ENCODE measurements at regions not wholly inside any gene's neighbourhood (a gene's known extent, or its start where the extent isn't known, plus 50 kb on each side); places are given as distances from the start of the nearest gene placed in this dataset.

DNA sequence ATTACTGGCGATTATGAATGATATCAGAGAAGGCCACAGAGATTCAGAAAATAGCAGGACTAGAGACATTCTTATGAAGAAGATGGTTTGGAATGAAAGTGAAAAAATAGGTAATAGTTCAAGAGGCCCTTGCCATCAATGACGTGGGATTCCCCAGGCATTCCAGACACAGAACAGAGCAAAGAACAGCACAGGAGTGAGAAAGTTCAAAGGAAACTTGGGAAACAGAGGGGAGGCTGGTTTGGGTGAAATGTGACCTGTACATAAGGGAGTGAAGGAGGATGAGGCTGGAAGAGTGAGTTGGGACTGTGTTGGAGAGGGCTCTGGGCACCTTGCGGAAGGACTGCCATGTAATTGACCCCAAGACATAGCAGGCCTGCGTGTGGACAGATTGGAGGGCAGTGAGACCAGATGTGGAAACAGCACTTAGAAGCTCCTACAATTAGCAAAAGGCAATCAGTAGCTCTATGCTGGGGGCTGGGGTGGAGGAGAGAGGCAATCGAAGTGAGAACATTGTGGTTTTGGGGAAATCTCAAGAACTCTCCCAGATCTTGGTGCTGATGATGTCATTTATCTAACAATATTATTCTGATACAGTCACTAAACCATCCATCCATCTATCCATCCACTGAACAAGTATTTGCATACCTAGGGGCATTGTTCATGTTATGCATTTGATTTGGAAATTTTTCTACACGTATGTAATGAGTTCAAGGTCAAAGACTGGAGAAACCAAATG, 365.3 kb upstream of the ZFHX3 start:
- H3K4me3 ChIP-seq (ENCODE audit: low read depth in 2 of 2, low read length in 2 of 2): no peak overlapping the region
- no peaks in the 10 kb centered on the region for H3K4me1 ChIP-seq (ENCODE audit: control insufficient read depth, insufficient read depth, low read length)
- intact Hi-C loops (cut with micrococcal nuclease; ENCODE audit: unreplicated experiment): no loop called here
- no peak for DNase-seq (ENCODE audit: low read depth, low spot score)
- H3K27ac ChIP-seq (ENCODE audit: low read length): no peak overlapping the region
- no TSS peak for BruUV-seq (replicated peaks)
- H3K9me3 ChIP-seq (ENCODE audit: control insufficient read depth, insufficient read depth, low read depth, low read length): no peaks in the 10 kb centered on the region
- no peak for TF ChIP-seq POLR2AphosphoS5 (IDR thresholded peaks at IDR 0.05; ENCODE audit: low read depth, low read length)
- no peak for TF ChIP-seq SIN3A (IDR thresholded peaks at IDR 0.05; ENCODE audit: borderline replicate concordance, insufficient read depth, low read depth, low read length)
- TF ChIP-seq TCF7L2 (IDR thresholded peaks at IDR 0.05; ENCODE audit: low read depth, low read length): no peak
- TF ChIP-seq, protein P1, sequence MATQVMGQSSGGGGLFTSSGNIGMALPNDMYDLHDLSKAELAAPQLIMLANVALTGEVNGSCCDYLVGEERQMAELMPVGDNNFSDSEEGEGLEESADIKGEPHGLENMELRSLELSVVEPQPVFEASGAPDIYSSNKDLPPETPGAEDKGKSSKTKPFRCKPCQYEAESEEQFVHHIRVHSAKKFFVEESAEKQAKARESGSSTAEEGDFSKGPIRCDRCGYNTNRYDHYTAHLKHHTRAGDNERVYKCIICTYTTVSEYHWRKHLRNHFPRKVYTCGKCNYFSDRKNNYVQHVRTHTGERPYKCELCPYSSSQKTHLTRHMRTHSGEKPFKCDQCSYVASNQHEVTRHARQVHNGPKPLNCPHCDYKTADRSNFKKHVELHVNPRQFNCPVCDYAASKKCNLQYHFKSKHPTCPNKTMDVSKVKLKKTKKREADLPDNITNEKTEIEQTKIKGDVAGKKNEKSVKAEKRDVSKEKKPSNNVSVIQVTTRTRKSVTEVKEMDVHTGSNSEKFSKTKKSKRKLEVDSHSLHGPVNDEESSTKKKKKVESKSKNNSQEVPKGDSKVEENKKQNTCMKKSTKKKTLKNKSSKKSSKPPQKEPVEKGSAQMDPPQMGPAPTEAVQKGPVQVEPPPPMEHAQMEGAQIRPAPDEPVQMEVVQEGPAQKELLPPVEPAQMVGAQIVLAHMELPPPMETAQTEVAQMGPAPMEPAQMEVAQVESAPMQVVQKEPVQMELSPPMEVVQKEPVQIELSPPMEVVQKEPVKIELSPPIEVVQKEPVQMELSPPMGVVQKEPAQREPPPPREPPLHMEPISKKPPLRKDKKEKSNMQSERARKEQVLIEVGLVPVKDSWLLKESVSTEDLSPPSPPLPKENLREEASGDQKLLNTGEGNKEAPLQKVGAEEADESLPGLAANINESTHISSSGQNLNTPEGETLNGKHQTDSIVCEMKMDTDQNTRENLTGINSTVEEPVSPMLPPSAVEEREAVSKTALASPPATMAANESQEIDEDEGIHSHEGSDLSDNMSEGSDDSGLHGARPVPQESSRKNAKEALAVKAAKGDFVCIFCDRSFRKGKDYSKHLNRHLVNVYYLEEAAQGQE (IDR thresholded peaks at IDR 0.05; ENCODE audit: insufficient read depth in 1 of 2, low read depth in 2 of 2, low read length in 1 of 2): no peak
- ChIA-PET POLR2A (no interaction called here), CTCF (no interaction called here)
- H3K36me3 ChIP-seq (ENCODE audit: control insufficient read depth, insufficient read depth, low read length): no peaks in the 10 kb centered on the region
- ATAC-seq: no peak
- H3K27me3 ChIP-seq (ENCODE audit: control insufficient read depth, insufficient read depth, low read length): no peaks in the 10 kb centered on the region; the same call in 1 of the 2 replicates
- in situ Hi-C loops (cut with HindIII; ENCODE audit: low pct_unique_long_range_greater_than_20kb, low sequenced_read_pairs): no loop called here

DNA sequence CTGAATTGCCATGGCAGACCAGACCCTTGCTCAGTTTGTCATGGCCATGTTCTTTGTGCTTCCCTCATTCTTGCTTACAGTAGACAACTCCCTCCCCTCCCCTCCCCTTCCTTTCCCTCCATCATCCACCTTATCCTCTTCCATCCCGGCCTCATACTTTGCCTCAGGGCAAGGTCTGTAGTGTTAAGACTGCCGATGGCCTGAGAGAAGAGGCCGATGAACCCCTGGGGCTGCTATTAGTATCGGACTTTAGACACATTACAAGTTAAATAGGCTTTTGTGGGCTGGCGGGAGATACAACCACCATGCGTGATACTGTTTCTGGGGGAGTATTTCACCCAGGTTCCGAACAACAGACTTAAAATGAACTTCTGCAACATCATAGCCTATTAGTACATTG, 364.5 kb upstream of the ZFHX3 start:
- DNase-seq (ENCODE audit: low read depth, low spot score): no peak
- Histone ChIP-seq H3K4me1 (ENCODE audit: control insufficient read depth, insufficient read depth, low read length) (no peaks in the 10 kb centered on the region), H3K4me3 (ENCODE audit: low read depth in 2 of 2, low read length in 2 of 2) (no peak overlapping the region), H3K9me3 (ENCODE audit: control insufficient read depth, insufficient read depth, low read depth, low read length) (no peaks in the 10 kb centered on the region), H3K36me3 (ENCODE audit: control insufficient read depth, insufficient read depth, low read length) (no peaks in the 10 kb centered on the region), H3K27ac (ENCODE audit: low read length) (no peak overlapping the region), H3K27me3 (ENCODE audit: control insufficient read depth, insufficient read depth, low read length) (no peaks in the 10 kb centered on the region; the same call in 1 of the 2 replicates)
- intact Hi-C loops (cut with micrococcal nuclease; ENCODE audit: unreplicated experiment): no loop called here
- POLR2A ChIA-PET: no interaction called here
- BruUV-seq (replicated peaks): no TSS peak
- CTCF ChIA-PET: no interaction called here
- ATAC-seq: no peak
- TF ChIP-seq POLR2AphosphoS5 (IDR thresholded peaks at IDR 0.05; ENCODE audit: low read depth, low read length) (no peak), TCF7L2 (IDR thresholded peaks at IDR 0.05; ENCODE audit: low read depth, low read length) (no peak), SIN3A (IDR thresholded peaks at IDR 0.05; ENCODE audit: borderline replicate concordance, insufficient read depth, low read depth, low read length) (no peak)
- TF ChIP-seq, protein P1 (IDR thresholded peaks at IDR 0.05; ENCODE audit: insufficient read depth in 1 of 2, low read depth in 2 of 2, low read length in 1 of 2): no peak
- TF ChIP-seq, protein P2, sequence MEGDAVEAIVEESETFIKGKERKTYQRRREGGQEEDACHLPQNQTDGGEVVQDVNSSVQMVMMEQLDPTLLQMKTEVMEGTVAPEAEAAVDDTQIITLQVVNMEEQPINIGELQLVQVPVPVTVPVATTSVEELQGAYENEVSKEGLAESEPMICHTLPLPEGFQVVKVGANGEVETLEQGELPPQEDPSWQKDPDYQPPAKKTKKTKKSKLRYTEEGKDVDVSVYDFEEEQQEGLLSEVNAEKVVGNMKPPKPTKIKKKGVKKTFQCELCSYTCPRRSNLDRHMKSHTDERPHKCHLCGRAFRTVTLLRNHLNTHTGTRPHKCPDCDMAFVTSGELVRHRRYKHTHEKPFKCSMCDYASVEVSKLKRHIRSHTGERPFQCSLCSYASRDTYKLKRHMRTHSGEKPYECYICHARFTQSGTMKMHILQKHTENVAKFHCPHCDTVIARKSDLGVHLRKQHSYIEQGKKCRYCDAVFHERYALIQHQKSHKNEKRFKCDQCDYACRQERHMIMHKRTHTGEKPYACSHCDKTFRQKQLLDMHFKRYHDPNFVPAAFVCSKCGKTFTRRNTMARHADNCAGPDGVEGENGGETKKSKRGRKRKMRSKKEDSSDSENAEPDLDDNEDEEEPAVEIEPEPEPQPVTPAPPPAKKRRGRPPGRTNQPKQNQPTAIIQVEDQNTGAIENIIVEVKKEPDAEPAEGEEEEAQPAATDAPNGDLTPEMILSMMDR (IDR thresholded peaks at IDR 0.05): no peak
- in situ Hi-C loops (cut with HindIII; ENCODE audit: low pct_unique_long_range_greater_than_20kb, low sequenced_read_pairs): no loop called here

All from Panc1 (cell line).